ENCODE measurements at regions not wholly inside any gene's neighbourhood (a gene's known extent, or its start where the extent isn't known, plus 50 kb on each side); places are given as distances from the start of the nearest gene placed in this dataset.

GRCh38 chr6:113169484-113169883 is 687.7 kb upstream of the MARCKS start:
- TF ChIP-seq CTCF (IDR thresholded peaks at IDR 0.05) (no peak), POLR2A (IDR thresholded peaks at IDR 0.05) (no peak)
